ENCODE measurements at regions not wholly inside any gene's neighbourhood (a gene's known extent, or its start where the extent isn't known, plus 50 kb on each side); places are given as distances from the start of the nearest gene placed in this dataset.
A peak's percentile ranks its signal among the peaks of the same experiment; 100 is the strongest.
"Not testable (repeated sequence)": the region's sequence is repeated elsewhere in the genome, so short reads cannot be mapped to it uniquely, and the experiment has no call there.

- no peak for DNase-seq
Observed at GRCh38 chr7:127530148-127530547, 55.2 kb downstream of the GCC1 start.

GRCh38 chr7:127527561-127527960 lies 57.8 kb downstream of the GCC1 start:
- DNase-seq = no peak

DNA sequence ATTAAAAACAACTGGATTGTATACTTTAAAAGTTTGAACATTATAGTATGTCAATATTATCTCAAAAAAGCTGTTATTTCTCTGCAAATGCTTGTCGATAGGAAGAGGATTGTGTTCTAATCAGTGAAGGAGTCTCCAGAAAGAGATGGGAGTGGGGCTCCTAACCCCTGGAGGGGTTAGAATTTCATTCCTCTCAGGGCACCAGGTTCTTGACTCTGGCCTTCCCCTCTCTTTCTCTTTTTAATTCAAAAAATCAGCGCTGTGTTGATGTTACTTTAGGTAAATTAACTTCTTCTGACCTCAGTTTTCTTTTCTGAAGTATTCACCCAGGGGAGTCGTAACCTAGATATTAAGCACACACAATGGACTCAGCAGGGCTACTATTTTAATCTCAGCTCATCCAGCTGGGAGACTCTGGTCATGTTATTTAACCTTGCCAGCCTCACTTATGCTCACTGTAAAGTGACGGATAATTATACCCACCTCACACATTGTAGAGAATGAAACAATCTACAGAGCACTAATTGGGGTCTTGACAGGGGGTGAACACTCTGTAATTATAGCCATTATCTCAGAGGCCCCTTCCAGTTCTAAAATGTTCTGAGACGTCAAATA lies 59.4 kb downstream of the GCC1 start:
- no peak for DNase-seq

DNA sequence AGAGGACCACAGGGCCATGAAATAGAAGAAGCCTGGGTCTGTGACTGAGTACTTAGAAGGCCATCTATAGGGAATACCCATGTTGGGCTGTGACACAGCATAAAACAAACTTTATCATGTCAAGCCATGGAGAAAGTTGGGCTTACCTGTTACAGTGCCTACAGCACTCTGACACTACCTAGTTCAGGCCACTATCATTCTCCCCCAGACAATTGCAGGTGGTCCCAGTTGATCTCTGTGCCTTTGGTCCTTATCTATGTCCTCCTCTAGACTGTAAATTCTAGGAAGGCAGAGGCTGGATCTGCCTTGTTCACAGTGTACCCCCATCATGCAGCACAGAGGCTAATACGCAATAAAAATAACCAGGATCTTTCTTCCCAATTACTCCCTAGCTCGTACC lies 69.1 kb downstream of the GCC1 start:
- no peak for DNase-seq

- no peak for DNase-seq
Observed at GRCh38 chr7:127514499-127514898, 70.9 kb downstream of the GCC1 start.

GRCh38 chr7:127513311-127513710 lies 72.1 kb downstream of the GCC1 start:
- no peak for DNase-seq

GRCh38 chr7:127512663-127513062 lies 72.7 kb downstream of the GCC1 start:
- DNase-seq = no peak

GRCh38 chr7:127504715-127505114 lies 80.7 kb downstream of the GCC1 start:
- DNase-seq = no peak

DNA sequence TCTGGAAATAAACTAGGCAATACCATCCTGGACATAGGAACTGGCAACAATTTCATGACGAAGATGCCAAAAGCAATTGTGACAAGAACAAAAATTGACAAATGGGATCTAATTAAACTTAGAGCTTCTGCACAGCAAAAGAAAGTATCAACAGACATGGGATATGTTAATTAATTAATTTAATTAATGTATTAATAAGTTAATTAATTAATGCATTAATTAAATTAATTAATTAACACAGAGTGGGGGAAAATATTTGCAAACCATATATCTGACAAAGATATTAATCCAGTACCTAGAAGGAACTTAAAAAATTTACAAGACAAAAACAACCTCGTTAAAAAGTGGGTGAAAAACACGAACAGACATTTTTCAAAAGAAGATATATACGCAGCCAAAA lies 83.6 kb downstream of the GCC1 start:
- no peak for DNase-seq

GRCh38 chr7:127487381-127487780 lies 94.9 kb upstream of the ZNF800 start:
- no peak for DNase-seq

DNA sequence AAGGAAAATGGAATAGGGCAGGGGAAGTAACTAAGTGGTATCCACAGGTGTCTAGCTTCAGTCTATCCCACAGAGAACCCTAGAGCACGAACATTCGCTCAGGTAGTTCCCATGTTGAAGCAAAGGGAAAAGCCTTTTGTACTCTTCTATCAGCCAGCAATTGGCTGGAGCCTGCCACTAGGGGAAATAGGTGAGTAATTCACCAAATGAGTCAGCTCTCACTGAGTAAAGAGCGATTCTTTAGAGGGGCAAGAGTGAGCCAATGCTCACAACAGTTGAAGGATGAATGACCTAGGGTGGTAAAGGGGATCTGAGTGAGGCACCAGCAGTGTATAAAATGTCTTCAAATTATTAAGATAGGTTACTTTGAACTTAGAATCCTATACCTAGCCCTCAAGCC lies 94.1 kb upstream of the ZNF800 start:
- no peak for DNase-seq

DNA sequence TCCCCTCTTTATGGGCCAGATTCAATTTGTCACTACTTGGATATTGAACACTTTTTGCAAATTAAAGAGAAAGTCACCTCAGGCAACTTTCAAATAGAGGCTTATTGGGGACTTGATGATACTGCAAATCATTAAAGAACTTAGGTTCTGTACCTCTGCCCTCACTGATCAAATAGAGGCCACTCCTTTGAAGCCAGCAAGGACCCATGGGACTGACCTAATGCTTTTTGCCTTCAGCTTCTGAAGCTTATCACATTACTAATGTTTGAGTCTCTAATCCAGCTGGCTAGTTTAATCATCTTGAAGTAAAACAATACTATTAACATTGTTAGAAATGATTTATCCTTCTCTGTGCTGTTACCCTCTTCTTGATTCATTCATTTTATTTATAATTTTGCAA lies 93.0 kb upstream of the ZNF800 start:
- DNase-seq = no peak

GRCh38 chr7:127484954-127485353 lies 92.4 kb upstream of the ZNF800 start:
- DNase-seq = no peak

- DNase-seq = no peak
Observed at GRCh38 chr7:127478461-127478860, 86.0 kb upstream of the ZNF800 start.

DNA sequence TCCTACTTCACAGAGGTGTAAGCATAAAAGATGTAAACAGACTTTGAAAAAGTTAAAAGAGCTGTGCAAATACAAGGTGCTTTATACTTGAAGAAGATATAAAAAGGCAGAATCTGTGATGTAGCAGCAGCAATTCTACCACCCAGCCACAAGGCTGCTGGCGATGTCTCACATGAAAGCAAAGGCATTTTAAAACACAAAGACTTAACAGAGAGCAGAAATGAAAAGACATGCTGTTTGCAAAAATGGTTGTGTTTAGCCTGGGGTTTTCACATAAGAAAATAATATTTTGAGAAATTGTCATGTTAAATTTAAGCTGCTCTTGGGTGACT lies 85.5 kb upstream of the ZNF800 start:
- no peak for DNase-seq

GRCh38 chr7:127477295-127478023 lies 85.0 kb upstream of the ZNF800 start:
- DNase-seq = no peak

GRCh38 chr7:127476618-127477017 lies 84.1 kb upstream of the ZNF800 start:
- DNase-seq = no peak

- no peak for DNase-seq
Observed at GRCh38 chr7:127474457-127474856, 81.9 kb upstream of the ZNF800 start.

DNA sequence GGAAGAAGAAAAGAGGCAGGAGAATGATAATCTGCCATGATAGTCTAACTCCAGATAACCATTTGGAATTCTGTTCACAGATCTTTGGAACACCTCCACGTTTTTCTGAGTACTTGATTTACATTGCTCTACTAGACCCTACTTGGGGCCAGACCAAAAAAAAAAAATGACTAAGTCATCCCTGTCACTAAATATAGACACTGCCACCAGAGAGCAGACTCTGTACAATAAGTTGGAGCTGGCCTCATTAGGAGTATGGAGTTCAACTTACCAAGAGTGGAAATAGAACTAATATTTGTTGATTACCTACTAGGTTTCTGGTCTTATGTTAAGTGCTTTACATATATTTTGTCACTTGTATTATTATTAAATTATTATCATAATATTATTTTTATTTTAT lies 80.9 kb upstream of the ZNF800 start:
- DNase-seq = no peak

GRCh38 chr7:127460077-127460476 lies 67.6 kb upstream of the ZNF800 start:
- DNase-seq = no peak

DNA sequence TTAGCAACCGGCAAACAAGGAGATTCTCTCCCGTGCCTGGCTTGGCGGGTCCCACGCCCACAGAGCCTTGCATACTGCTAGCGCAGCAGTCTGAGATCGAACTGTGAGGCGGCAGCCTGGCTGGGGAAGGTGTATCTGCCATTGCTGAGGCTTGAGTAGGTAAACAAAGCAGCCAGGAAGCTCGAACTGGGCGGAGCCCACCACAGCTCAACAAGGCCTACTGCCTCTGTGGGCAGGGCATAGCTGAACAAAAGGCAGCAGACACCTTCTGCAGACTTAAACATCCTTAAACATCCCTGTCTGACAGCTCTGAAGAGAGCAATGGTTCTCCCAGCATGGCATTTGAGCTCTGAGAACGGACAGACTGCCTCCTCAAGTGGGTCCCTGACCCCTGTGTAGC lies 58.8 kb upstream of the ZNF800 start:
- DNase-seq = not testable (repeated sequence)

GRCh38 chr7:127448566-127448965 lies 56.1 kb upstream of the ZNF800 start:
- DNase-seq = no peak

- peak; percentile 42 for DNase-seq
Observed at GRCh38 chr7:127447326-127447945, 54.9 kb upstream of the ZNF800 start.

DNA sequence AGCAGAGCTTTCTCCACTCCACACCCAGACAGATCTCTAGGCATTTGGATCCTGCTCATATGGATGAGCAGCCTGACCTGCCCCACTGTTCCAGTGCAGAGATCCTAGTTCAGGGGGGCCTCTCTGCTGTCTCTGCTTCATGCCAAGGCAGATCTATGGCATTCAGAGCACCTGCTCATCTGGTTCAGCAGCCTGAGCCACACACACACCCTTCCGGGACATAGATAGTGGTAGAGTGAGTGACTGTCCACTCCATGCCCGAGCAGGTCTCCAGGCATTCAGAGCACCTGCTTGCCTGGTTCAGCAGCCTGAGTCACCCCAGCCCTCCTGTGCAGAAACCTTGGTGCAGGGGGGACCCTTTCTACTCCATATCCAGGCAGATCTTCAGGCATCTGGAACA lies 54.3 kb upstream of the ZNF800 start:
- no peak for DNase-seq
